Left renal pelvis (tissue), 4 donors: ENCODE measurements at regions not wholly inside any gene's neighbourhood (a gene's known extent, or its start where the extent isn't known, plus 50 kb on each side); places are given as distances from the start of the nearest gene placed in this dataset.
"Not testable (repeated sequence)": the region's sequence is repeated elsewhere in the genome, so short reads cannot be mapped to it uniquely, and the experiment has no call there.

Source experiments
- DNase-seq, 4 donors: peaks; one replicate each; pipeline ENCODE4 v3.0.0-alpha.2; 2013; ENCODE audit warnings: low read depth in 4 of 4, low spot score in 3 of 4

- no peak for DNase-seq
Observed at GRCh38 chr5:85985167-85985566, 632.6 kb upstream of the COX7C start.

- no peak for DNase-seq
Observed at GRCh38 chr5:85990998-85991397, 626.7 kb upstream of the COX7C start.

- DNase-seq, result not testable (repeated sequence)
Observed at GRCh38 chr5:85994653-85995052, 623.1 kb upstream of the COX7C start.

GRCh38 chr5:85998656-85999055 is 619.1 kb upstream of the COX7C start:
- DNase-seq, result no peak

- DNase-seq, result no peak
Observed at GRCh38 chr5:86008293-86008692, 609.4 kb upstream of the COX7C start.

GRCh38 chr5:86008704-86009103 is 609.0 kb upstream of the COX7C start:
- DNase-seq, result no peak

- DNase-seq, result no peak
Observed at GRCh38 chr5:86011937-86012336, 605.8 kb upstream of the COX7C start.

GRCh38 chr5:86029308-86029707 is 588.4 kb upstream of the COX7C start:
- no peak for DNase-seq

- DNase-seq, result no peak
Observed at GRCh38 chr5:86030753-86031152, 587.0 kb upstream of the COX7C start.

- DNase-seq, result no peak
Observed at GRCh38 chr5:86038566-86038965, 579.2 kb upstream of the COX7C start.

- DNase-seq, result no peak
Observed at GRCh38 chr5:86039351-86039750, 578.4 kb upstream of the COX7C start.

GRCh38 chr5:86070719-86071118 is 547.0 kb upstream of the COX7C start:
- DNase-seq, result no peak

- no peak for DNase-seq
Observed at GRCh38 chr5:86074297-86074696, 543.4 kb upstream of the COX7C start.

- no peak for DNase-seq
Observed at GRCh38 chr5:86075139-86075538, 542.6 kb upstream of the COX7C start.

- no peak for DNase-seq
Observed at GRCh38 chr5:86095092-86095491, 522.6 kb upstream of the COX7C start.

GRCh38 chr5:86101966-86102365 is 515.8 kb upstream of the COX7C start:
- DNase-seq, result no peak

- no peak for DNase-seq
Observed at GRCh38 chr5:86108825-86109224, 508.9 kb upstream of the COX7C start.

- DNase-seq, result no peak
Observed at GRCh38 chr5:86112249-86112648, 505.5 kb upstream of the COX7C start.

- no peak for DNase-seq
Observed at GRCh38 chr5:86115164-86115563, 502.6 kb upstream of the COX7C start.

GRCh38 chr5:86118542-86118941 is 499.2 kb upstream of the COX7C start:
- DNase-seq, result no peak

GRCh38 chr5:86124333-86124732 is 493.4 kb upstream of the COX7C start:
- DNase-seq, result no peak

GRCh38 chr5:86125731-86126601 is 491.8 kb upstream of the COX7C start:
- no peak for DNase-seq

- no peak for DNase-seq
Observed at GRCh38 chr5:86127696-86128095, 490.0 kb upstream of the COX7C start.
